ENCODE measurements at regions not wholly inside any gene's neighbourhood (a gene's known extent, or its start where the extent isn't known, plus 50 kb on each side); places are given as distances from the start of the nearest gene placed in this dataset.

DNA sequence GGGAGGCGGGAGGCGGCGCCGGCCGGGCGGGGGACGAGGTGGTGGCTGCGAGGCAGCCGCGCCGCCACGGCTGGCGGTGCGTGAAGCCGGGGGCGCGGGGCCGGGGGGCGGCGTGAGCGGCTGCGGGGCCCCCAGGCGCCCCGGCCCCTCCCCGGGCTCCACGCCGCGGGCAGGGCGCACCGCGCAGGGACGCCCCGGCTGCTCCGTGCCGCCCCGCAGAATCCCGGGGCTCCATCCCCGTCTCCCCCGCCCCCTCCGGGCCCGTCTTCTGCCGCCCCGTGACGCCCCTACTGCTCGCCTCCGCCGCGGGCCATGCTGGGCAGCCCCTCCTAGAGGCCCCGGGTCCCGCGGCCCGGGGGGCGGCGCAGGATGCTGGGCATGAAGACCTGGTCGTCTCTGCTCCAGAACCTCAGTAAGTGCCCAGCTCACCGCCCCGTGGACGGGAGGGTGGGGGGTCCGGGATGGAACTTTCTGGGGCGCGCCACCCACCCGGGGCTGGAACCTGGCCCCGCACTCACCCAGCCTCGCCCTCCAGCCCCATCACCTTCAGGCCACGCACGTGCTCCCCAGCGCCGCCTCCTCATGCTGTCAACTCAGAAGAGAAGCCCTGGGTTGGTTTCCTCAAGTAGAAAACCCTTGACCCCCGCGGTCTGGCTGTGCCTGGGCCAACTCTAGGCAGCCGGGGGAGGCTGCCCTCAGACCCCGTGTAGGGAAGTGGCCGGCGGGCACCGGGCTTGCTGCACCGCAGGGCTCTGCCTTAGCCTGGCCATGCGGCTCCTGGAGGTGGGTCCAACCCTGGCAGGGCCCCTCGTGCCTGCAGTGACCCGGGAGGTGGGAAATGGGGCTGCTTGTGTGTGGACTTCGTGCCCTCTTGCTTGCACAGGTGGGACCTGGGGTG is 150.2 kb upstream of the GSE1 start:
- DNase-seq: no peak

- DNase-seq: no peak
Measured at GRCh38 chr16:85463672-85464382, 149.3 kb upstream of the GSE1 start.

DNA sequence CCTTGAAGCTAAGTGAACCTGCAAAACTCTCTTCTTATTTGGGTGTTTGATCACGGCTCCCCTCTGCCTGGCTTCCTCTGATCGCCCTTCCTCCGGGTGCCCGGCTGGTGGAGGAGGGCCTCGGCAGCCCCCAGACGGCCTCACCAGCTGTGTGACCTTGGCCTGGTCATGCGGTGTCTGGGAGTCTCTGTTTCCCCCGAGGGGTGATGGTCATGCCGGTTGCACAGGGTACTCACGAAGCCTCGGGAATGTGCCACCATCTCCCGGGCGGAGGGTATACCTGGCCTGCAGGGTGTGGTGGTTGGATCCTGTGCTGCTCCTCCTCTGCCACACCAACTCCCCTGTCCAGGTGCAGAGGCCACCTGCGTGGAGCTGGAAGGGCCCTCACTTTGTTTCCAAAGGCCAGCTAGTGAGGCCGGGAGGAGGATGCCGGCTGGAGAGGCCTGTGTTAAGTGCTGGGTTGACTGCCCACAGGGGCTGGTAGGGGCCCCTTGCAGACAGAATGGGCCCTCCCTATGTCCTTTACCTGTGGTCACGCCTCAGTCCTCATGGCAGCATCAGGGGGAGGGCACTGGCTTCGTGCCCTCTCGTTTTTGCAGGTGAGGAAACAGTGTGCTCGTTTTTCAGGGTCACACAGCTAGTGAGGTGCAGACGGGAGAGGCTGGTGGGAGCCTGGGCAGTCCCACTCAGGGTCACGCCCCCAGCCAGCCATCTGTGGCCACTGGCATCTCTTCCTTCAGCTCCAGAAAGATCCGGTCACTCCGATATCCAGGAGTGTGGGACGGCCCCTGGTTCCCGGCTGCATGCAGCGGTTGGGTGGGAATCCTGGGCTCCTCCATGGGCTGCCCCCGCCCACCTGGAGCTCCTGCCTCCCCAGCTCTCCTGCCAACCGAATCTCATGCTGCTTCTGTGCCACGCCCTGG is 148.5 kb upstream of the GSE1 start:
- no peak for DNase-seq

DNA sequence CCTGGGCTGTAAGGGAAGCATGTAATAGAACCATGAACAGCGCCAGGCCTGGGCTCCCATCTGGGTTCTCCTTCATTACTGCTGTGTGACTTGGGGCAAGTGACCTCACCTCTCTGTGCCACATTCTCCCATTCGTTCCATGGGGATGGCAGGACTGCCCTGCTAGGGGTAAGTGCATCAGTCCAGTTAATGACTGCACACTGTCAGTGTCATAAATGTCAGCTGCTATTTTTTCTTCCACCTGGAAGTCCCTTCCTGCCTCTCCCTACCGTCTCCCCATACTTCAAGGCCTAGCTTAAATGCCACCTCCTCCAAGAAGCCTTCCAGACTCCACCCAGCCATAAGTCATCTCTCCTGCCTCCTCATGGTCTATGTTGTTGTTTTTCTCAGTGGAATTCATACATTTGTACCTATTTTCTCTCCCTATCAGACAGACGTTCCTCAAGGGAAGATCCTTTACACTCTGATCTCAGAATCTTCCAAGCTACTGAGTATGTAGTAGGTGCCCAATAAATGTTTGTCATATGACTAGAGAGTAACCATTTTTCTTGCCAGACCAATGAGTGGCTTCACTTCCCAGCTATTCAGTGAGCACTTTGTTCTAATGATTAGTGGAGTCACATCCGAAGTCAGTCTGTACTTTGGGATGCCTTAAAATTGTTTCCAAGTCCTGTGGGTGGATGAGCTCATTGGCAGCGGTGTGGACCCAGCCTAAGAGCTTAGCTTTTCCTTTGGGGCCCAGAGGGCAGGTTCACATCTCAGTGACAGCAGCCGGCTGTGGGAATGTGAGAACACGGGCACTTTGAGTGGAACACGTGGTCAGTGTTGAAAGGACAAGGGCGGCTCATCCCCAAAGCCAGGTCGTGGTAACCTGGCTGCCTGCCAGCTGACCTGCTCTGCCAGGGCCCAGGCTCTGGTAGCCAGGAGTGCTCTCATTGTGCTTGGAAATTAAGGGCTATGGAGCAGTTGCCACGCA is 147.5 kb upstream of the GSE1 start:
- no peak for DNase-seq

DNA sequence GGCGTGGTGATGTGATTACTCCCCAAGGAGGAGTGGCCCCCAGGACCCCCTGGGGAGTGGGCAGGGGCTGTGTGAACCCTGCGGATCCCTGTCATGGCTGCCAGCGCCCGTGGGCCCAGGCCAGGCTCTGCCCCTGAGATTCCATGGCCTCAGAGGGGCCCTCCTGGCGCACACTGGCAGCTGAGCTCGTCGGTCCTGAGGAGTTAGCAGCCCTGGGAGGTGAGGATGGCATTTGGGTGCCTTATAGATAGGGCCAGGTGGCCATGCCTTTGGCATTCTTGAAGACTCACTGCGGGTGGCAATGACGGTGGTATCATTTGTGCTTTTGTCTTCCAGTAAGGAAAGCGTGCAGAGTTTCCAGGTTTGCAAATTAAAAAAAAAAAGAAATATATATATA is 146.8 kb upstream of the GSE1 start:
- DNase-seq: no peak

- no peak for DNase-seq
Measured at GRCh38 chr16:85466989-85467388, 146.1 kb upstream of the GSE1 start.

GRCh38 chr16:85469929-85470590 is 143.1 kb upstream of the GSE1 start:
- DNase-seq: no peak

DNA sequence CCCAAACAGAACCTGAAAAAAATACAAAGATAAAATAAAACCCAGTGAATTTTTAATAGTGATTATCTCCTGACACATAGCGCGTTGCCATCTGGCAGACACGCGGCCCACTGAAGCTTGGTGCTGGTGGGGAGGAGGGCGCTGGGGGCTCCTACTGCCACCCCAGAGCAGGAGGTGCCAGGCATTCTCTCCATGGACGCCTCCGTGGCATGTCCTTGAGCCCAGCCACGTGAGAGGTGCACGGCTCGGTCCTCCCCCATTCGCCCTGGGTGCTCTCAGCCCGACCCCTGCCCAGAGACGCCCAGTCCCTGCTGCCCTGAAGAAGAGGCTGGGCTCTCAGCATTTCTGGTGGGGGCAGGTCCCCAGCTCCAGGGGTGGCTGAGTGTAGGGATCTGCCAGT is 142.2 kb upstream of the GSE1 start:
- no peak for DNase-seq

- no peak for DNase-seq
Measured at GRCh38 chr16:85471469-85472431, 141.4 kb upstream of the GSE1 start.

DNA sequence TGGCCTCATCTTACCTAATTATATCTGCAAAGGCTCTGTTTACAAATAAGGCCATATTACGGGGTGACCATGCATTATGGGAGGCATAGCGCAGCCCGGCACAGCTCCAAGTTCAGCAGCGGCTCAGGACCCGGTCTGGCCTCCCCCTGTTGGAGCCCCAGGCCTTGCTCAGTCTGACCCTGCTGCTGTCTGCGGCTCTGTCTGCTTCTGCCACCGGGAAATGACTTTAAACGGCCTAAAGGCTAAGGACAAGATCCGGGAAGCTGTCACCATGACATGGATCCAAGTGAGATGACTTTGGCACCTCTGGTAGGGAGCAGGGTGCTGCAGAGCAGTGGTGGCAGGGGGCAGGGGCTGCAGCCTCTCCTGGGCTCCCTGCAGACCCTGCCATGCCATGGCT is 140.6 kb upstream of the GSE1 start:
- no peak for DNase-seq

- no peak for DNase-seq
Measured at GRCh38 chr16:85473323-85473722, 139.8 kb upstream of the GSE1 start.

DNA sequence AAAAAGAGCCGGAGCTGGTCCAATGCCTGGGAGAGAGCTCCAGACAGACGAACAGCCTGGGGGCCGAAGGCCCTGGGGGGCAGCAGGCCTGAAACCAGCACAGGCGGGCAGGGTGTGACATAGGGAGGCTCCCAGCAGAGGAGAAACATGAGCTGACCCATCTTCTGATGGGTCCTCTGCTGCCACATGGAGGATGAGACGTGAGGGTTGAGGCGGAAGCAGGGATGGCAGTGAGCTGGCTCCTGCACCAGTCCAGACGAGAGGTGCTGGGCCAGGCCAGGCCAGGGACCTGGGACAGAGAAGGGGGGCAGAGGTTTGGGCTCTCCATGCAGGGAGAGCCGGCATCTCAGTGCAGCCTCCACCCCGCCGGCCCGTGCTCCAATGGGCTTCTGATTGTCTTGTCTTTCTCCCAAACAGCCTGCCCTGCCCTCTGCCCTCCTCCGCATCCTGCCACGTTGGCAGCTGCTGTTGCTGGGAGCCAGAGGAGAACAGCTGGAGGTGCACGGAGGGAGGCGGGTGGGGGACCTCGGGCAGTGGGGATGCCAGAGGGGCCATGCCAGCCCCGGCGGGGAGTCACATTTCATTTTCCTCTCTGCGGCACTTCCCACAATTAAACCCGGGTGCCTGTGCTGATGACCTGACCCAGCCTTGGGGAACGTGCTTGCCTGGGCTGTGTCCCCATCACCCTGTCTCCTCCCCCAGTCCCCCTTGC is 139.1 kb upstream of the GSE1 start:
- DNase-seq: no peak

DNA sequence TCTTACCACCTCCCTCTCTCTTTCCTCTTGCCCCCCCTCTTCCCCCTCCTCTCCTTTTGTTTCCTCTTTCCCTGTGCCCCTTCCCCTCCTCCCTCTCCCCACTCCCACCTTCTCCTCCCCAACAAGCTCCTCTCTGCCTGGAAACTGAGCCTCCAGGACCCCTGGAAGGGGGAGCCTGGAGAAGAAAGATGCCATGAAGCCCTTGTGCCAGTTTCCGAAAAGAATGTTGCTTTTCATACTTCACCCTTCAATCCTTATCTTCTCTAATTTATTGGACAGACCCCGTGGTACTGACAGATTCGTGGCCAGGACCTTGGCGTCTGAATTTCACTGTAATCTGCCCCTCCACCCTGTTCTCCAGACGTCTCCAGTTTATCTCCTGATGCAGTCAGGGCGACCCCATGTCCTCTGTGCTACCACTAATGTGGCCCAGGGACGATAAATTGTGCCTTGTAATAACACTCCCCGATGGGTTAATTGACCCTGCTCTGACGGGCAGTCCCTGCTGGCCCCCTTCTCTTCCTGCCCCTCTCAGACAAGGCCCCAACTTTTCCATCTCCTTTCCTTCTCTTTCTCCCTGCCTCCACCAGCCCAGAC is 138.4 kb upstream of the GSE1 start:
- DNase-seq: no peak

DNA sequence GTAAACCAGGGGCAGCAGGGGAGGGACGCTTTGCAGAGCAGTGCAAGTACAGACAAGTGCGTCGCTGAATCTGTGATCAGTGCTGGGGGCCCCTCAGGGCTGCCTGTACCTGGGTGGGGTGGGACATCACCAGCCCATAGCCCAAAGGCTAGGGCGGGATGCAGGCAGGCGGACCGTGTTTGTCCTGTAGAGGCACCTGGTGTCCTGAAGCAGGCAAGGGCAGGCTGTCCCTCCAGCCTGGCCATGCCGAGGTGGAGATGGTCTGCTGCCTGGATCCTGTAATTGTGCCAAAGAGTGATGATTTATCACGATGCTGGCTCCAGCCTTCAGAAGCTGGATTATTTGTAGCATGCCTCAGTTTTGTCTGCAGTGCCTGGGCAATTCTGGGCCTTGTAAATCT is 137.9 kb upstream of the GSE1 start:
- DNase-seq: no peak

DNA sequence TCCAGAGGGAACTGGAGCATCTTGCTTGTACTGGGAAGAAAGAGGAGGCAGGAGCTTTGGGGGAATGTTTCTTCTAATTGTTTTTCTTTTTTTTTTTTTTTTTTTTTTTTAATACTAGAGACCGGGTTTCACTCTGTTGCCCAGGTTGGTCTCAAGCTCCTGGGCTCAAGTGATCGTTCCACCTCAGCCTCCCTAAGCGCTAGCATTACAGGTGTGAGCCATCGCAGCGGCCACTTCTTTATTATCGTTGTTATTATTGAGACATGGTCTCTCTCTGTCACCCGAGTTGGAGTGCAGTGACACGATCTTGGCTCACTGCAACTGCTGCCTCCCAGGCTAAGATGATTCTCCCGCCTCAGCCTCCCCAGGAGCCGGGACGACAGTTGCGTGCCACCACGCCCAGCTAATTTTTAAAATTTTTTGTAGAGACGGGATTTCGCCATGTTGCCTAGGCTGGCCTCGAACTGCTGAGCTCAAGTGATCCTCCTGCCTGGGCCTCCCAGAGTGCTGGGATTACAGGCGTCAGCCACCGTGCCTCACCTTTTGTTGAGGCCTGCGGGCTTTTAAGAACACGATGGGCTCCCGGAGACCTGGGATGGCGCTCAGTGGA is 137.3 kb upstream of the GSE1 start:
- DNase-seq: no peak

DNA sequence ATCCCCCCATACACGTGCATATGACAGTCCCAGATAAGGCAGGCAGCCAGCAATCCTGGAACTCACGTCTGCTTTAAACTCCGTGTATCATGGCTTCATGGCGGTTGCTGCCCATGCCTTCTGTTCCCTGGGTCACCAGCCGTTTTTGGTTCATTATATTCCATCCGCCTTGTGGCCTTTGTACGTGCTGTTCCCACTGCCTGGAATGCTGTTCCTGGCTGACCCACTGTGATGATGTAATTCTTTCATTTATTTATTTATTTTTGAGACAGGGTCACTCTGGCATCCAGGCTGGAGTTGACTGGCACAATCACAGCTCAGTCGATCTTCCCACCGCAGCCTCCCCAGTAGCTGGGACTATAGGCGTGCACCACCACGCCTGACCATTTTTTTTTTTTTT is 136.7 kb upstream of the GSE1 start:
- DNase-seq: no peak

GRCh38 chr16:85477801-85478363 is 135.2 kb upstream of the GSE1 start:
- no peak for DNase-seq
